NT2/D1 (cell line): ENCODE measurements at regions not wholly inside any gene's neighbourhood (a gene's known extent, or its start where the extent isn't known, plus 50 kb on each side); places are given as distances from the start of the nearest gene placed in this dataset.

ENCODE experiments used
- SUZ12 ChIP-seq: IDR thresholded peaks from 2 replicates; pipeline ENCODE4 v1.6.1; 2011; ENCODE audit not compliant: insufficient read length, insufficient read depth; ENCODE audit errors: extremely low read depth
- YY1 ChIP-seq: IDR thresholded peaks from 2 replicates; pipeline ENCODE4 v1.6.1; 2011; ENCODE audit not compliant: insufficient read length, insufficient read depth
- ZNF274 ChIP-seq: IDR thresholded peaks from 2 replicates; pipeline ENCODE4 v1.6.1; 2011; ENCODE audit warnings: mild to moderate bottlenecking, low read depth, low read length

DNA sequence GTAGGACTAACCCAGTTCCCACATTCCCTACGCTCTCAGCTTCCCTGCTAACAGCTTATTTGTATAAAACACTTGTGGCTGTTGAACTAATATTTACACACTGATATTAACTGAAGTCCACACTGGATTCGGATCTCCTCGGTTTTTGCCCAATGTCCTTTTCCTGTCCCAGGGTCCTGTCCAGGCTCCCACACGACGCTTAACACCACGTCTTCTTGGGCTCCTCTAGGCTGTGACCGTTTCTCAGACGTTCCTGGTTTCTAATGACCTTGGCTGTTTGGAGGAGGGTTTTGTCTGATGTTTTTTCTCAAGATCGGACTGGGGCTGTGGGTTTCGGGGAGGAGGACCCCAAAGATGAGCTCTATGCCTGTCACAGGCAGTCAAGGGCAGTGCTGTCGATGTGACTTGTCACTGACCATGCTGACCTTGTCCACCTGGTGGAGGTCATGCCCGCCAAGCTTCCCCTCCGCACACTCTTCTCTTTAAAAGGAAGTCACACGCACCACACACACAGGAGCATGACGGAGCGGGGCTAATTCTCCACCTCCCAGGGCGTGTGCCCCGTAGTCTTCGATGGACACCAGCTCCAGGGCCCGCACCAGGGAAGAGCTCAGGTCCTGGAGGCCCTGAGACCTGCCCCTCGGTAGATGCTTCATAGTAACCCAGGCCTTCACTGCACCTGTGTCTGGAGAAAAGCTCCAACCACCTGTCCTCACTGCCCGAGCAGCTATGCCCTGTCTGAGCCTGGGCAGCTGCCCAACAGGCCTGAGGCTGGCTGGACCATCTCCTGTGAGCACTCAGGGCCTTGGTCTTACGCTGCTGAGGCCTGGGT, 72.0 kb downstream of the TTLL2 start:
- TF ChIP-seq ZNF274: no peak
- TF ChIP-seq YY1: no peak
- no peak for TF ChIP-seq SUZ12
